Amygdala (tissue), 56 donors: ENCODE measurements at regions not wholly inside any gene's neighbourhood (a gene's known extent, or its start where the extent isn't known, plus 50 kb on each side); places are given as distances from the start of the nearest gene placed in this dataset.

Source experiments
- DNase-seq, 56 donors: peaks; one replicate each; lab custom pipeline; 2025; lab: John Stamatoyannopoulos, UW

DNA sequence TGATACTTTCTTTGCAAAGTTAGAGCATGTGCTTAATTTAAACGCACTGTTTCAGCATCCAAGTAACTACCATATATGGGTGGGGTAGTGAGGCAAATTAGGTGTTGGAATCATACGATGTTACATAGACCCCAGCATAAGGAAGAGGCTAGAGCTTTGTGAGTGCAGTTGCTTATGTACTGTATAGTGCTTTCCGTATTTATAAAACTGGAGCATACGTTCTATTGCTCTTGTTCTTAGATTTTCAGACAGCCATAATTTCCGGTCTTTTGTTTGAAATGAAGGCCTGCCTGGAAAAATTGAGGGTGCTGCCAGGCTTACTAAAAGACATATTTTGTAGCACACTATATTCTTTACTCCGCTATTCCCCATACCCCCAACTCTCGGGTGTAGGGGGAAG lies 335.7 kb downstream of the FOXG1 start:
- no peak for DNase-seq

DNA sequence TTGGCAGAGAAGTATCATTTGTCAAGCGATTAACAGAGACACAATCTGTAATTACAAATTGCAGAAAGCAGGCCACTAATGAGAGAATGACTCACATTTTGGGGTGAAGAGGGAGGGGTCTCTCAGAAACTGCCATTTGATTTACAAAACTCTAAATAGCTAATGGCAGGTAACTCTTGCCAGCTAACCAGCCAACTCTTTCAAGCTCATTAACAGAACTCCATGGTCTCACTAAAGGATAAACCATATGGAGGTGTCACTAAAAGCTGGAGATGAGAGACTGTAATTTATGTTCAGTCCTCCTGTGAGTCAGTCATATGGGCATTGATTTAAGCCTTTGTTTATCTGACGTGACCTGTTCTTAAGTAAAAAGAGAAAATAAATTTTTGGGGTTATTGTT lies 336.4 kb downstream of the FOXG1 start:
- no peak for DNase-seq

DNA sequence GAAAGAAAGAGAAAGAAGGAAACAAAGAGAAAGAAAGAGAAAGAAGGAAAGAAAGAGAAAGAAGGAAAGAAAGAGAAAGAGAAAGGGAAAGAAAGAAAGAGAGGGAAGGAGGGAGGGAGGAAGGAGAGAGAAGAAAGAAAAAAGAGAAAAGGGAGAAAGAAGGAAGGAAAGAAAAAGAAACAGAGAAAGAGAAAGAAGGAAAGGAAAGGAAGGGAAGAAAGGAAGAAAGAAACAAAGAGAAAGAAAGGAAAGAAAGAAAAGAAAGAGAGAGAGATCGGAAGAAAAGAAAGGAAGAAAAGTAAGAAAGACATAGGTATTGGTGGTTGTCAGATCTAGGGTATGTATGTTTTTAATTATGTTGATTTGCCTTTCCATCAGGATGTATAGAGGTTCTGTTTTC lies 342.3 kb downstream of the FOXG1 start:
- no peak for DNase-seq

DNA sequence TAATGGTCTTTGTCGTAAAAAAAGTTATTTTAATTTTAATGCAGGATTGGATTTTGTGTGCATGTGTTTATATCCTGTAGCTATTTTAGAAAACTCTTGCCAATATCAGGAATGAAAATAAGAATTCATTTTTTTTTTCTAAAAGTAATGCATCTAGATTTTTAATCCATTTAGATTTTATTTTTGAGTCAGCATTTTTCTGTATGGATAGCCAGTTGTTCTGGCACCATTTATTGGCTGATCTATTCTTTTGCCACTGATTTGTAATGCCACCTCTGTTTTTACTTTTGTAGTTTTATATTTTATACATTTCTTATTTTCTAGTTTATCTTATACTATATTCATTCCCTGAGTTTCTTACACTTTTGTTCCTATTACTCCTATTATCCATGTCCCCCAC lies 343.0 kb downstream of the FOXG1 start:
- DNase-seq, result no peak

DNA sequence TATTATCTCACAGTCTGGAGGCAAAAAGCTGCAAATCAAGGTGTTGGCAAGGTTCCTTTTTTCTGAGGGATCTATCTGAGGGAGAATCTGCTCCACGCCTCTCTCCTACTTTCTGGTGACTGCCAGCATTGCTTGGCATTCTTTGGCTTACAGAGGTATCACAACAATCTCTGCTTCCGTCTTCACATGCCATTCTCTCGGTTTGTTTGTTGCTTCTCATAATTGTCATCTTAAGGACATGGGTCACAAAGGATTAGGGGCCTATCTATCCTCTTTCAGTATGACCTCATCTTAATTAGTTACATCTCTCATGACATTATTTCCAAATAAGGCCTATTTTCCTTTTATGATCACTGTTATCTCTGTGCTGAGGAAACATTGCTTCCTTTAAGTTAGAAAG lies 345.0 kb downstream of the FOXG1 start:
- no peak for DNase-seq

DNA sequence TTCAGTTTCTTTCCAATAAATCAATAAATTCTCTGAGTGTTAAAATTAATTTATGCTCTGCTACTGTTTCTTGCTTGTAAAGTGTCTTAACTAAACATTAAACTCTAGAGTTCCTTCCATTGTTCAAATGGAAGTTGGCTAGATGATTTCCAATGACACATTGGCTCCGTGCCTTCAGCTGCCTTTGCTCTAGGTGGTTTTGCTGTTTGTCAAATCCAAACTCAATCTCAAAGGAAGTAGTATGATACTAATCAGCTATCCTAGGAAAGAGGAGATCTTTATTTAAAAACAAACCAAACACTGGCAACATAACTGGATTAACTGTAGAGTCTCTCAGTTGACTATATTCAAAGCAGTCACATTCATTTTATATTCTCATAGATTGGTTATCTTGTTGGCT lies 356.4 kb downstream of the FOXG1 start:
- no peak for DNase-seq

DNA sequence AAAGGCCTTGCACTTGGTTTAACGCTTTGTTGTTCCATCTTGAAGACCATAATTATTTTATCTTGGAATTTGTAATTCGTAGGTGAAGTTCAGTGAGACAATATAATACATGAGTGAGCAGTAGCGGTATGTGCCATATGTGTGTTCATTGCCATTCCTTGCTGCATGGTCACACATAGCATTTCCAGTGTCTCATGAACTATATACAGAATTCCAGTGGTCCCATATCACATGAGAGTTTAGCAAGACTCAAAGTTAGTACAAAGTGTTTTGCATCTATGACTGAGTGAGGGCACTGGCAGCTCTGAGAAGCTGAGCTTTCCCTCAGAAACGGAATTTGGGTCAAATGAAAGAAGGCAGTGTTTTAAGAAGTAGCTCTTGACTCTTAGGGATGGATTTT lies 359.8 kb downstream of the FOXG1 start:
- DNase-seq, result no peak

DNA sequence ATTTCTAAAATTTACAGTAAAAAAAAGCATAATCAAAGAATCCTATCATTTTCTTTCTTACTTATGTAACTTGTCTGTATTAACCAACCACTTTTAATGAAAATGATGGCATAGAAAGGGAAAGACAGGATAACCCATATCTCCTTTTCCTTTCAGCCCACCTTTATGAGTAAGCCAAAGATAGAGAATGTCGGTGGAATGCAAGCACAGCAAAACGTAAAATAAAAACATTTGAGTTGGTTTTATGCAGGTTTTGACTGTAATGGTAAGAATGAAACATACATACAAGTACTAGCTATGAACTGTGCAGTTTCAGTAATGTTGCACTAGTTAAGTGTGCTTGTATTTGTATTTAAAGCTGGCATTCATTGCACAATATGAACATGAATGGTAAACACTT lies 360.3 kb downstream of the FOXG1 start:
- no peak for DNase-seq

DNA sequence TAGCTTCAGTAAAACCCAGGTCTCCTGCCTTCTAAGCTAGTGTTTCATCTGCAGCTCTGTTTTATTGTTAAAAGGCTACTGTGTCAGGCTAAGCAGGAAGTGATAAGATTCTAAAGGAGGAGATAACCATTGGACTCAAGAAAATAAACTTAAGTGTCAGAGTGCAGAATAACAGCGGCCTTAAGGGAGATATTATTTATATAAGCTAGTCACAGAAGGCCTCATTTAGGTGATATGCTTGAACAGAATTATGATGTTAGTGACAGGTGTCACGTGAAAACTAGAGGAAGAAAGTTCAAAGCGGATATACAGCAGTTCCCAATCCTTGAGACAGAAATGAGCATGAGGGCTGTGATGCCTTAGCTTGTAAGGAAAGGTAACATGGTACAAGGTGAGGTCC lies 373.4 kb downstream of the FOXG1 start:
- DNase-seq, result no peak

DNA sequence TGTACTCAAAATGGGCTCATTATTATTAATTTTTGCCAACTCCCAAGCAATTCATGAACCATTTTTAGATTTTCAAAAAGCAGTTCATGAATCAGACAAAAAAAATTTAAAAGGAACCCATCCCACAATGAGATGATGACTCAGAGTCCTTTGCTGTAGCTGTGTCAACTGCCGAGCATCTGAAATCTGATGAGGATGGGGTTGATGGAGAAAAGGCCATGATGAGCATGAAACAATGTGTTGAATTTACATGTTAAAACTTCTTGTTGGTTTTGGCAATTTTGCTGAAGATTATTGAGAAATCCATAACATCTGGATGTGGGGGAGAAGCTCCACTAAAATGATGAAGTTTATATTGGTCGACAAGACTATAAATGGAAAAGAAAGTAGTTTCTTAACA lies 378.0 kb downstream of the FOXG1 start:
- no peak for DNase-seq

DNA sequence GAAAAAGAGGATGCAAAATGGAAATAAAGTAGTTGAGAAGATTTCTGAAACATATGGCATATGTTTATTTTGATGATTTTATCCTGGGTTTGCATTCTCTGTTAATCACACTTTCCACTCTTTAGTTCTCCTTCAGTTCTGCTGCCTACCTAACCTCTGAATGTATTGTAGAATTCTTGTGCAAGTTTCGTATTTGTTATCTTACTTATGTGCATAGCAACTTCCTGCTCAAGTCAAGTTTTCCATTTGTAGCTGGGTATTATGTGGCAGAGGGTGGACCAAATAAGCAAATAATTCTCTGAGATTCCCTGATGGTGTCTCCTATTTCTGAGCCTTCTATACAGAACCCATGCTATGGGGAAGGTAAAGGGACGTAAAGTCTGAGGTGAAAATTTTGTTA lies 381.6 kb downstream of the FOXG1 start:
- no peak for DNase-seq

DNA sequence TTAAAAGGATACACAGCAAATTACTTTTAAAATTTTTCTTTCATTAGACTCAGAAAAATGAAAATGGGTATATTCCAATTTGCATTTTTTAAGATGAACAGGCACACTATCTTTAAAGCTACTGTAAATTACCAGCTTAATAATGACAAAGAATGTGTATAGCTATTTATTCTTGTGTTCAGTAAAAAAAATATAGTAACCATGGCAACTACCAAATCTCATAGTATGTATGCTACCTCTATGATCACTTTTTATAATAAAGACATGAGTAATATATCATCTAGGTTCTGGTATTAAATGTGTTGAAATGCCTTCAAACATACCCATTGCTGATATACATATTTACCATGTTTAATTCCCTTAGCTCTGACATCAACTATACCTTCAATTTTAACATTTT lies 383.2 kb downstream of the FOXG1 start:
- DNase-seq, result no peak

DNA sequence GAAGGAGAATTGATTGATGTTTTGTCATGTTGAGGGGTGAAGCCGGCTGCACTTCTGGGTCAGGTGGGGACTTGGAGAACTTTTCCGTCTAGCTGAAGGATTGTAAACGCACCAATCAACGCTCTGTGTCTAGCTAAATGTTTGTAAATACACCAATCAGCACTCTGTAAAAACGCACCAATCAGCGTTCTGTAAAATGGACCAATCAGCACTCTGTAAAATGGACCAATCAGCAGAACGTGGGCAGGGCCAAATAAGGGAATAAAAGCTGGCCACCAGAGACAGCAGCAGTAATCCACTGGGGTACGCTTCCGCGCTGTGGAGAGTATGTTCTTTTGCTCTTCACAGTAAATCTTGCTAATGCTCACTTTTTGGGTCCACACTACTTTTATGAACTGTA lies 384.1 kb downstream of the FOXG1 start:
- no peak for DNase-seq

DNA sequence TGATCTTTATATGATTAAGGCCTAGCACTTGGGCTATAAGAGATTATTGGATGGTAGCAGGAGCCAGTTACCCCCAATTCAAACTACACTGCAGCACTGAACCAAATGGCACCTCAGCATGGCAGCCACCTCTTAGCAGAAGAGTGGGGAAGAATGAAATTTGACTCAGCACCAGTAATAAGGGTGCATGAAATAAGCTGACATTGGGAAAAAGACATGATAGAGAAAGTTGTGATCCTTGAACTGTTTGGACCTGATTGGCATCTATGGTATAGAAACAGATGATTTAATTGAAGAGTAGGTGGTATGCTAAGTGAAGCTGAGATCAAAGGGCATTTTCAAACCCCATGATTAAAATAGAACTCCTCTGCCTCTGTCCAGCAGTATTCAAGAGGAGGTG lies 389.5 kb downstream of the FOXG1 start:
- DNase-seq, result no peak

DNA sequence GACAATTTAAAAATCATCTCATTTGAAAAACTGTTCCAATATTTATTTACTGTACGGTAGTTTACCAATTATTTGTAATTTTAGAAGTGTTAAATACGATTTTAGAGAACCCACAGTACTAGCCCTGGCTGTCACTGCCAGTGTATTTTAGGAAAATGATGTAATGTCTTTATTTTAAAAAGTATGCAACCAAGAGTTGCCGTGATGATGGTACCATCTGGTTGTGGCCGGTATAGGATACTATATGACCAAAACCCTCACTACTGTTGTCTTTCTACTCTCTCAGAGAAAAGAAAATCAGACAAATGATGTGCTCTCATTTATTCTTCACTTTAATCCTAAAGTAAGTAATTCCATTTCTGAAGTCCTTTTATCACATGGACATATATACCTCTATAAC lies 395.0 kb downstream of the FOXG1 start:
- DNase-seq, result no peak

DNA sequence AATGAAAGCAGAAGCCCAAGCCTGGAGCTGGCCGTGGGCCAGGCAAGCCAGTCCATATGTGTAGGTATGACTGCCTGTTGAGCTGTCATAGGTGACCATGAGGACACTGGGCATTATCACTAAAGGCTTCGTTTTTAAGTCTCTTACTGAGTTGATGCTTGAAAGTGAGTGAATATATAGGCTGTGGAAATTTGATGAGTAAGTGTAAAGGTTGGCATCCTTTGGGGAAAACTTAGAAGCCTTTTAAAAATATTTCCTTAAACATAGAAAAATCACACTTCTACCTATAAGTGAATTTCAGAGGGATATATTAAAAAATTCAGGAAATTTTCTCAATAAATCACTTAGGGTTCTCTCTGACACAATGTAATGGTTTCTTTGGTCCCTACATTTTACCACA lies 396.5 kb downstream of the FOXG1 start:
- no peak for DNase-seq

DNA sequence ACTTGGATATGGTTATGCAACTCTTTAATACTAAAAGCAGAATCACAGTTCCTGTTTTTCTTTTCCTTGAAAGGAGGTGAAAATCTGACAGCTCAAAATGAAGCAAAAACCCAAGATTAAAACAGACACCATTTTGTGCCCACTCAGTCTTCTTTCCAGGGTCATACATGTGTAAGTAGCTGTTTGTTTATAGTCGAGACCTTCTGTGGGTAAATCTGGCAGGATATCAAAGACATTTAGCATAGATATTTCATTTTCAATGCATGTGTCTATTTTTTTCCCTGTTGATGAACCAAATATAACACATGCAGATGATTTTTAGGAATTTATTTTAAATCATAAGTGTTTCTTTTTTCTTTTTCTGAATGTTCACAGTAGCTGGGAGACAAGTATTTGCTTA lies 398.8 kb downstream of the FOXG1 start:
- DNase-seq, result no peak

DNA sequence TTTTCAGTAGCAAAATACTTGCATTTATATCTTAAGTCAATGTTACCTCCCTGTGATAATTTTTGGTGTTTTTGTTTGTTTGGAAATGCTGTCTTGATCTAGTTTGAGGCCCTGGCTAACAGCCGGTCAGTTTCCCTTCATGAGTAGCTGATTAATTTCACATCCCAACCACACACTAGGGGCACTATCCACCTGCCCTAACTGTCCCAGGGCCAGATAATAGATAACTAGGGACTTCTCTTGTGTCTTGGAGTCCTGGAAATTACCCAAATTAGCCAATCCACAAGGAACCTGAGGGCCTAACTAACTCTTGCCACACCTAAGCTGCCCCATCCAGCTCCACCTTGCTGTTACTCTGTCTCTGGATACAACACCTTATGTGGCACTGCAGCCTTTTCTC lies 399.9 kb downstream of the FOXG1 start:
- no peak for DNase-seq

DNA sequence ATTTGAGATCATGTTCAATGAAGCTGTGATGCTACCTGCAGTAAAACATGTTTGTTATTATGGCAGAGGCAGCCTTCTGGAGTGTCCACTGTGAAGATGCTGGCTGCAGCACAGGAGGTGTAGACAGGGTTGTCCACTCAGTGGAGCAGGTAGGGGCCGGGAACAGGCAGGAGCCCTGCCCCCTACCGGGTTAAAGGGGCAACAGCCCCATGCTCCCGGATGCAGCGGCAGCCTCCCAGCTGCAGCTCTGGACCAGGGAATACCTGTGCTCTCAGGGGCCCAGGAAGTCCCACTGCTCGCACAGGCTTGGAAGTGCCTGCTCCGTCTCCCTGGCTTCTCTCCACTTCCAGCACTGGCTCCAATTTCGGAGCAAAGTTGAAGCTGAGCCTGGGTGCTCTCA lies 401.6 kb downstream of the FOXG1 start:
- no peak for DNase-seq

DNA sequence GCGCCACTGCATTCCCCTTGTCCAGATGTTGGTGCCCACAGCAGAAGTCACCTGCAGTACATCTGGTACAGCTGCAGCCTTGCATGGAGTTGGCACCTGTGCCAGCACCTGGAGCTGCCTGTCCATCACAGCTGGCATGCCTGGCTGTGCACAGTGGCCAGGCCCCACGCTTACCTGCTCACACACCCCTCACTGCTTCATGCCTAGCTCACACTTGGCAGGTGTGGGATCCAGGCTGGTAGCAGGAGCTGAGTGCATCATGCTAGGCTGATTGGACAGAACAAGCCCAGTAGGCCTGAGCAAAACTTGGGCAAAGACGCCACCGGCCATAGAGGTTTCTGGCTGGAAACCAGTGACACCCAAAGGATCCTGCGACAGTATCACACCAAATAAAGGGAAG lies 402.8 kb downstream of the FOXG1 start:
- DNase-seq, result no peak

DNA sequence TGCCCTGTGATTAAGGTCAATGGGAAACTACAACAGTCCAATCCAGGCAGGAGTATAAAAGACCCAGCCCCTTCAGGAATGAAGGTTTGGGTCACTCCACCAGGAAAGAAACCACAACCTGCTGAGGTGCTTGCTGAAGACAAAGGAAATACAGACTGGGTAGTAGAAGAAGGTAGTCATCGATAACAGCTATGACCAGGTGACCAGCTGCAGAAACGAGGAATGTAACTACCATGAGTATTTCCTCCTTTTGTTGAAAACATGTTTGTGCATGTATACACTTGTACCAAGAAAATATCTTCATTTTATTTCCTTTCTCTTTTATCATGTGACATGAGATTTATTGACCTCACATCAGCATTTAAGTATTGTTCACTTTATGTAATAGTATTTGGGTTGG lies 409.1 kb downstream of the FOXG1 start:
- no peak for DNase-seq

DNA sequence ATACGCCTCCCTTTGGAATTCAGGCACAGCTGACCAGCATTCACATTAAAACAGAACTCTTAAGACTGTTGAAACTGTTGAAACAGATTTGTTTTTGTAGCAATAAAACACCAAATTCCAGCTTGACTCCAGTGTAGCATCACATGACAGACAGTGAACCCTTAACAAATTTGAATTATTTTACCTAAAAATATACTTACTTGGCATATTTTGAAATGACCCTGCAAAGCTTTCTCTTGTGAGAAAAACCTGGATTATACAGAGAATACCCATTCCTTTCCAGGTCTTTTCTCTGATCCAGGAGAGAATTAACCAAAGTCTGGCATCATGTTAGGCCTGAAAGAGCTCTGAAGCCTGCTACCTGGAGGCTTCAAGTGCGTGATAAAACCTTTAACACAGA lies 410.3 kb downstream of the FOXG1 start:
- no peak for DNase-seq

DNA sequence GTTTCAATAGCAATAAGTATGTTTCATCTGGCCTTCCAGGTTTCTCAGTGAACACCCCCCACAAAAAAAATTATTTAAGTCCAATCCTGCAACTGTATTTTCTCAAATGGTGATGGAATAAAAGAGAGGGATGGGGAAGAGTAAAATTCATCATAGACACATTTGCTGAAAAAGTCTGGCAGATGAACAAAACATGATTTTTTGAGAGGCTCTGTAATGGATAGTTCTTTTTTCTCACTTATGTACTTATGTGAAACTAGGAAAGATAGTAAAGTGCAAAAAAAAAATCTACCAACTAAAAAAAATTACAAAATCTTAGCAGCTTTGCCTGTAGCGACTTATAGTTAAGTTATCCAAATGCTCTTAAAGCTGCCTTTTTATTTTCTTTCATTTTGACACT lies 412.4 kb downstream of the FOXG1 start:
- DNase-seq, result no peak

DNA sequence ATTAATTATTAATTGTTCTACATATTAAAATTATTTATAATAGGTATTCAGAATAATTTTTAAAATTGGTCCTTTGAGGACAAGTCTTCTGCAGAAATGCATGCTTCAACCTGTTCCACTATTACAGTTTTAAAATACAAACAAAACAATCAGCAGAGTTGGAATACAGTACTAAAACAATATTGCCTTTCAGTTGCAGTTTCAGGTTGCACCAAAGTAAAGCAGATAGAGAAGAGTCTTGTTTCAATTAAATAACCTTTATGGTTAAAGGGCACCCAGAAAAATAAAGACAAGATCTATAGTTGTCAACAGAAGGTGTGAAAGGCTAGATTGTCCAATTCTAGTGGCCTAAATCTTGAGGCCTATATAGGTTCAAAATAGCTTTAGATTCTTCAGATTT lies 424.5 kb downstream of the FOXG1 start:
- DNase-seq, result no peak
